ENCODE measurements at regions not wholly inside any gene's neighbourhood (a gene's known extent, or its start where the extent isn't known, plus 50 kb on each side); places are given as distances from the start of the nearest gene placed in this dataset.

DNA sequence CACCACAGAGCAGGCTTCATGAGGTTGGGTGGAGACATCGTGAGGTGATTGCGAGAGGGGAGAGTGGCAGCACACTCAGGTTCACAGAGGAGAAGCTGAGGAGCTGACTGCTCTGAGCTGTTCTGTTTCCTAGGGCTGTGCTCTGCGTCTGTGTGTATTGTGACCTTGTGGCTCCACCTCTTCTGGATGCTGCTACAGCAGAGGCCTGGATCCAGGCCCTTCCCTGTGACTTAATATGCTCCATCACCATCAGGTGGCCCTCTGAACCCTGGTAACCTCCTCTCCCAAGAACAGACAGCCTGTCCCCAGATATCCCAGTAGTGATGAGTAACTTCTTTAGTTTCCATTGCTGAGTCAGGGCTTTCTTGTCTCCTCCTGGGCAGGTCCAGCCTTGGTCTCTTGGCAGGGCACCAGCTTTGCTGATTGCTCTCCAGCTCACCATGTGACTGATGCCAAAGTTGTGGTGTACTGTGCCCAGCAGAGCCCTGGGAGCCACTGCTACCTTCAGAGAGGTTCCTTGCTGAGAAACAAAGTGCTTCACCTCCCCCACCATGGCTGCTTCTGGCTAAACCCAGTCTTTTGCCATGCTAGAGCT lies 212.8 kb upstream of the CHD1 start:
- in situ Hi-C loops (cut with HindIII; ENCODE audit: low sequenced_read_pairs): no loop called here
- DNase-seq (ENCODE audit: low read depth): no peak
- no peak overlapping the region for H3K4me3 ChIP-seq (ENCODE audit: low read depth, low read length)

DNA sequence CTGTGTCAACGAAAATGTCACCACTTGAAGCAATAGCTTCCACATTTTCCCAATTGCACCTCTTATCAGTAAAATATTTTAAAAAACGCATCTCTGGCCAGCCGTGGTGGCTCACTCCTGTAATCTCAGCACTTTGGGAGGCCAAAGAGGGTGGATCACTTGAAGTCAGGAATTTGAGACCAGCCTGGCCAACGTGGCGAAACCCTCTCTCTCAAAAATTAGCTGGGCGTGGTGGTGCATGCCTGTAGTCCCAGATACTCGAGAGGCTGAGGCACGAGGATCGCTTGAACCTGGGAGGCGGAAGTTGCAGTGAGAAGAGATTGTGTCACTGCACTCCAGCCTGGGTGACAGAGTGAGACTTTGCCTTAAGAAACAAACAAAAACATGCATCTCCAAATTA lies 210.1 kb upstream of the CHD1 start:
- in situ Hi-C loops (cut with HindIII; ENCODE audit: low sequenced_read_pairs): no loop called here
- no peak for DNase-seq (ENCODE audit: low read depth)
- TF ChIP-seq, protein P1, sequence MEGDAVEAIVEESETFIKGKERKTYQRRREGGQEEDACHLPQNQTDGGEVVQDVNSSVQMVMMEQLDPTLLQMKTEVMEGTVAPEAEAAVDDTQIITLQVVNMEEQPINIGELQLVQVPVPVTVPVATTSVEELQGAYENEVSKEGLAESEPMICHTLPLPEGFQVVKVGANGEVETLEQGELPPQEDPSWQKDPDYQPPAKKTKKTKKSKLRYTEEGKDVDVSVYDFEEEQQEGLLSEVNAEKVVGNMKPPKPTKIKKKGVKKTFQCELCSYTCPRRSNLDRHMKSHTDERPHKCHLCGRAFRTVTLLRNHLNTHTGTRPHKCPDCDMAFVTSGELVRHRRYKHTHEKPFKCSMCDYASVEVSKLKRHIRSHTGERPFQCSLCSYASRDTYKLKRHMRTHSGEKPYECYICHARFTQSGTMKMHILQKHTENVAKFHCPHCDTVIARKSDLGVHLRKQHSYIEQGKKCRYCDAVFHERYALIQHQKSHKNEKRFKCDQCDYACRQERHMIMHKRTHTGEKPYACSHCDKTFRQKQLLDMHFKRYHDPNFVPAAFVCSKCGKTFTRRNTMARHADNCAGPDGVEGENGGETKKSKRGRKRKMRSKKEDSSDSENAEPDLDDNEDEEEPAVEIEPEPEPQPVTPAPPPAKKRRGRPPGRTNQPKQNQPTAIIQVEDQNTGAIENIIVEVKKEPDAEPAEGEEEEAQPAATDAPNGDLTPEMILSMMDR (IDR thresholded peaks at IDR 0.05; ENCODE audit: low read depth, low read length, missing control alignments): no peak
- H3K4me3 ChIP-seq (ENCODE audit: low read depth, low read length): no peak overlapping the region

More for the DNA sequence above, 212.8 kb upstream of the CHD1 start:
- TF ChIP-seq, protein P1 (IDR thresholded peaks at IDR 0.05; ENCODE audit: low read depth, low read length, missing control alignments): no peak

DNA sequence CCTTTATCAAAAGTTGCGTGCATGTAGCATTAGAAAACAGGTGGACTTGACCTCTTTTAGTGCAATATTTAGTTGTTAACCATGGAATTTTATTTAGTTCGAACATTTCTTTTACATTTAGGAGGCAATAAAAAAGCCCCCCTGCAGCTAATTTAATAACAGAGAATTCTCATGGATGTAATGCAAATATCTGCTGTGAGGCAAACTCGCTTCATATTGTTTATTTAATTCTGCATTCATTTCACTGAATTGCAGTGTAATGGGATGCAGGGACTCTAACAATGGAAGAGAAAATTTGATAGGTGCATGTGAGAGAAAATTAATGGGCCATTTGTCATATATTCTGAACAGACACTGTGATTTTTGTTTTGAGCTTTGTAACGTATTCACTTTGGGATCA lies 205.1 kb upstream of the CHD1 start:
- TF ChIP-seq, protein P1 (IDR thresholded peaks at IDR 0.05; ENCODE audit: low read depth, low read length, missing control alignments): no peak
- in situ Hi-C loops (cut with HindIII; ENCODE audit: low sequenced_read_pairs): no loop called here
- H3K4me3 ChIP-seq (ENCODE audit: low read depth, low read length): no peak overlapping the region
- no peak for DNase-seq (ENCODE audit: low read depth)

DNA sequence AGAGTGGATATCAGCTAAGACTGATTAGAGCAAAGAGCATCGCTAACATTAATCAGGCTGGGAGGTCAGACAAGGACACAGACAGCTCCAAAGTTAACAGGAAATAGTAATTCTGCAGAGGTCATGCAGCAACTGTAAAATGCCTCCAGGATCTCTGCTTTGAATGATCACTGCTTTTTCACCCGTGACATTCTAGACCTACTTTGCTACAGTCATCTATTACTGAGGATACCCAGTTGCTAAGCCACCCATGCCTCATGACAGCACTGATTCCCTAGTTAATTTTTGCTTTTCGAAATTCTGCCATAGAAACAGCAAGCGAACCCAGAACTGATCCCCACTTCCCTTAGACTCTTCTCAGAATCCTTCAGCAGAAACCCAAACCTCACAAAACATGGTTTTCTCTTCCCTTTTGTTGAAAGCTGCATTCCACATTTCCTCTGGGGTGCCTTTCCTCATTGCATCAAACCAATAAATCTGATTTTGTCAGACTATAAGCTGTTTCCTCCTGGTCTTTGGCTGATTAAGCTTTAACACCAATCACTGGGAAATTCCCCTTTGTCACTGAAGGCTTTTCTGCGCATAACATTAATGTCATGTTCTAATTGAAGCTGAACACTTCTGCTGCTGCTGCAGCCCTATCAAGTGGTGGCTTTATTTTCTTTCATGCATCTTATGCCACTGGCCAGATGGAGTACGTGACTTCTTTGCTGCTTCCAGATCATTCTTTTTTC lies 201.1 kb upstream of the CHD1 start:
- in situ Hi-C loops (cut with HindIII; ENCODE audit: low sequenced_read_pairs): no loop called here
- TF ChIP-seq, protein P1 (IDR thresholded peaks at IDR 0.05; ENCODE audit: low read depth, low read length, missing control alignments): no peak
- DNase-seq (ENCODE audit: low read depth): no peak
- no peak overlapping the region for H3K4me3 ChIP-seq (ENCODE audit: low read depth, low read length)

DNA sequence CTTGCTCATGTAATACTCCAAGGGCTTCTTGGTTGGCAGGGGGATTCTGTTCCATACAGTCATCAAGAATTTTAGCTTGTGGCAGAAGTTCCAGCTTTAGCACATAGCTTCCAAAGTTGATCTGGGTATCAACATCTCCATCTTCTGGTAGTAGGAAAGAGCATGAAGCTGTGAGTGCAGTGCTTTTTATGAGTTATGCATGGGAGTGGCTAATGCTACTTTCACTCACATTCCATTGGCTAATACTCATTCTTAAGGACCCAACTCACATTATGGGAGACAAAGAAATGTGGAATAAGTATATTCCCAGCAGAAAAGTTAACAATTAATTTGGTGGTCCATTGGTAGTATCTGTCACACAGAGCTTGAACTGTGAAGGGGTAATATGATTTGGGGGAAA lies 194.2 kb upstream of the CHD1 start:
- TF ChIP-seq, protein P1 (IDR thresholded peaks at IDR 0.05; ENCODE audit: low read depth, low read length, missing control alignments): no peak
- in situ Hi-C loops (cut with HindIII; ENCODE audit: low sequenced_read_pairs): no loop called here
- no peak overlapping the region for H3K4me3 ChIP-seq (ENCODE audit: low read depth, low read length)
- DNase-seq (ENCODE audit: low read depth): no peak

DNA sequence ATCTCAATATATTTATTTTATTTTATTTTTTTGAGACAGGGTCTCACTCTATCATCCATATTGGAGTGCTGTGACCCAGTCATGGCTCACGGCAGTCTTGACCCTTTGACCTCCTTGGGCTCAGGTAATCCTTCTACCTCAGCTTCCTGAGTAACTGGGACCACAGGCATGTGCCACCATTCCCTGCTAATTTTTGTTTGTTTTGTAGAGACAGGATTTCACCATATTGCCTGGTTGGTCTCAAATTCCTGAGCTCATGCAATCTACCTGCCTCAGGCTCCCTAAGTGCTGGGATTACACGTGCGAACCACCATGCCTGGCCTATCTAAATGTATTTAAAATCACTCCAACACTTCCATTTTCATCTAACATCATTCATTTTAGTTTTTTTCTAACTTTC lies 190.5 kb upstream of the CHD1 start:
- DNase-seq (ENCODE audit: low read depth): no peak
- in situ Hi-C loops (cut with HindIII; ENCODE audit: low sequenced_read_pairs): no loop called here
- TF ChIP-seq, protein P1 (IDR thresholded peaks at IDR 0.05; ENCODE audit: low read depth, low read length, missing control alignments): no peak
- no peak overlapping the region for H3K4me3 ChIP-seq (ENCODE audit: low read depth, low read length)
